H1 (cell line): ENCODE measurements at regions not wholly inside any gene's neighbourhood (a gene's known extent, or its start where the extent isn't known, plus 50 kb on each side); places are given as distances from the start of the nearest gene placed in this dataset.

Experiments
- ATF2 ChIP-seq: IDR thresholded peaks from 2 replicates; pipeline ENCODE4 v1.6.1; 2012; ENCODE audit warnings: low read length, inconsistent platforms
- CHD7 ChIP-seq: fragments of 300-600 bp; sonication (generic); IDR thresholded peaks from 2 replicates; pipeline ENCODE4 v1.7.1; 2012; ENCODE audit warnings: low read length, moderate library complexity, mild to moderate bottlenecking, inconsistent platforms; ENCODE audit not compliant: insufficient replicate concordance
- FOSL1 ChIP-seq: IDR thresholded peaks from 2 replicates; pipeline ENCODE4 v1.6.1; 2011; ENCODE audit warnings: mild to moderate bottlenecking, low read depth, low read length, moderate library complexity; ENCODE audit not compliant: insufficient read depth
- NANOG ChIP-seq: IDR thresholded peaks from 2 replicates; pipeline ENCODE4 v1.6.1; 2011; ENCODE audit warnings: low read length, low read depth, mild to moderate bottlenecking, inconsistent platforms; ENCODE audit not compliant: insufficient read depth, poor library complexity, severe bottlenecking
- NRF1 ChIP-seq: IDR thresholded peaks from 2 replicates; pipeline ENCODE4 v1.6.1; 2011; ENCODE audit warnings: mild to moderate bottlenecking, low read depth, low read length, improper control_type of control experiment
- RFX5 ChIP-seq: IDR thresholded peaks from 2 replicates; pipeline ENCODE4 v1.6.1; 2011; ENCODE audit warnings: low read depth, low read length, improper control_type of control experiment, borderline replicate concordance
- SP4 ChIP-seq: IDR thresholded peaks from 2 replicates; pipeline ENCODE4 v1.6.1; 2012; ENCODE audit warnings: low read length, inconsistent platforms

GRCh38 chr20:4067600-4068261 lies 52.4 kb upstream of the RNF24 start (continued):
- TF ChIP-seq CHD7 (no peak), NANOG (no peak), FOSL1 (no peak), NRF1 (no peak), SP4 (no peak), ATF2 (no peak), RFX5 (no peak)
